Trophoblast cell (in vitro differentiated cells and primary cell): ENCODE measurements at regions not wholly inside any gene's neighbourhood (a gene's known extent, or its start where the extent isn't known, plus 50 kb on each side); places are given as distances from the start of the nearest gene placed in this dataset.
A peak's percentile ranks its signal among the peaks of the same experiment; 100 is the strongest.

Experiments
- DNase-seq, 2 donors: peaks; one replicate each; pipeline ENCODE4 v3.0.0-alpha.2; 2016
- H2AFZ ChIP-seq: 2 replicates; pipeline ENCODE4 v1.6.1; 2013; ENCODE audit warnings: low read length, moderate library complexity, mild to moderate bottlenecking; ENCODE audit not compliant: insufficient read depth, poor library complexity
- H2AK5ac ChIP-seq: 2 replicates; pipeline ENCODE4 v1.6.1; 2013; ENCODE audit warnings: mild to moderate bottlenecking, low read length
- H2BK120ac ChIP-seq: 2 replicates; pipeline ENCODE4 v1.6.1; 2013; ENCODE audit warnings: low read length, mild to moderate bottlenecking, moderate library complexity; ENCODE audit not compliant: insufficient read depth, poor library complexity
- H2BK12ac ChIP-seq: 2 replicates; pipeline ENCODE4 v1.6.1; 2013; ENCODE audit warnings: mild to moderate bottlenecking, low read length, moderate library complexity
- H2BK5ac ChIP-seq: 2 replicates; pipeline ENCODE4 v1.6.1; 2013; ENCODE audit warnings: low read length, low read depth, moderate library complexity, mild to moderate bottlenecking; ENCODE audit not compliant: poor library complexity
- H3K14ac ChIP-seq: 2 replicates; pipeline ENCODE4 v1.6.1; 2013; ENCODE audit warnings: mild to moderate bottlenecking, low read length
- H3K18ac ChIP-seq: 2 replicates; pipeline ENCODE4 v1.6.1; 2013; ENCODE audit warnings: mild to moderate bottlenecking, low read length
- H3K23ac ChIP-seq: 2 replicates; pipeline ENCODE4 v1.6.1; 2013; ENCODE audit warnings: low read length
- H3K27ac ChIP-seq: 2 replicates; pipeline ENCODE4 v1.5.1; 2013; ENCODE audit warnings: low read depth, mild to moderate bottlenecking, inconsistent platforms, low read length, moderate library complexity
- H3K27me3 ChIP-seq: 2 replicates; pipeline ENCODE4 v1.6.1; 2013; ENCODE audit warnings: inconsistent platforms, mild to moderate bottlenecking, low read length, moderate library complexity; ENCODE audit not compliant: insufficient read depth
- H3K36me3 ChIP-seq, 2 experiments: 1 replicate in 1 of 2; 2 replicates in 1 of 2; pipeline ENCODE4 v1.6.1; 2013; ENCODE audit warnings: low read length in 2 of 2, mild to moderate bottlenecking in 2 of 2, moderate library complexity in 1 of 2; ENCODE audit not compliant: insufficient read depth in 2 of 2, control insufficient read depth in 1 of 2
- H3K4ac ChIP-seq: 2 replicates; pipeline ENCODE4 v1.6.1; 2013; ENCODE audit warnings: low read depth, mild to moderate bottlenecking, low read length, moderate library complexity
- H3K4me1 ChIP-seq, 2 experiments: 1 replicate in 1 of 2; 2 replicates in 1 of 2; pipeline ENCODE4 v1.6.1; 2013; ENCODE audit warnings: low read length in 2 of 2, mild to moderate bottlenecking in 2 of 2, moderate library complexity in 1 of 2; ENCODE audit not compliant: insufficient read depth in 2 of 2, control insufficient read depth in 1 of 2
- H3K4me2 ChIP-seq: 2 replicates; pipeline ENCODE4 v1.6.1; 2013; ENCODE audit warnings: inconsistent platforms, mild to moderate bottlenecking, low read length, moderate library complexity
- H3K4me3 ChIP-seq: 2 replicates; pipeline ENCODE4 v1.5.1; 2013; ENCODE audit warnings: mild to moderate bottlenecking, low read depth, low read length, inconsistent platforms
- H3K79me1 ChIP-seq: one replicate; pipeline ENCODE4 v1.6.1; 2013; ENCODE audit warnings: low read length
- H3K79me2 ChIP-seq: 2 replicates; pipeline ENCODE4 v1.6.1; 2013; ENCODE audit warnings: low read length, mild to moderate bottlenecking; ENCODE audit not compliant: control insufficient read depth, insufficient read depth, poor library complexity
- H3K9ac ChIP-seq: 2 replicates; pipeline ENCODE4 v1.6.1; 2013; ENCODE audit warnings: mild to moderate bottlenecking, low read length
- H3K9me3 ChIP-seq: 2 replicates; pipeline ENCODE4 v1.6.1; 2013; ENCODE audit warnings: low read depth, mild to moderate bottlenecking, control low read depth, inconsistent platforms, low read length; ENCODE audit not compliant: insufficient read depth
- H4K12ac ChIP-seq: 2 replicates; pipeline ENCODE4 v1.6.1; 2013; ENCODE audit warnings: low read depth, mild to moderate bottlenecking, low read length, moderate library complexity
- H4K8ac ChIP-seq: 2 replicates; pipeline ENCODE4 v1.6.1; 2013; ENCODE audit warnings: low read depth, mild to moderate bottlenecking, low read length, moderate library complexity
- H4K91ac ChIP-seq: one replicate; pipeline ENCODE4 v1.6.1; 2013; ENCODE audit warnings: low read depth, mild to moderate bottlenecking, low read length, moderate library complexity
- WGBS: extraction: QIAGEN DNeasy Blood & Tissue Kit; methylation state at CpG from one replicate; pipeline ENCODE4 v1.1.7; 2013; ENCODE audit warnings: missing lambda C conversion rate; ENCODE audit not compliant: insufficient read length, insufficient coverage; ENCODE audit errors: extremely low coverage; 5-methylcytosine and 5-hydroxymethylcytosine counted together

DNA sequence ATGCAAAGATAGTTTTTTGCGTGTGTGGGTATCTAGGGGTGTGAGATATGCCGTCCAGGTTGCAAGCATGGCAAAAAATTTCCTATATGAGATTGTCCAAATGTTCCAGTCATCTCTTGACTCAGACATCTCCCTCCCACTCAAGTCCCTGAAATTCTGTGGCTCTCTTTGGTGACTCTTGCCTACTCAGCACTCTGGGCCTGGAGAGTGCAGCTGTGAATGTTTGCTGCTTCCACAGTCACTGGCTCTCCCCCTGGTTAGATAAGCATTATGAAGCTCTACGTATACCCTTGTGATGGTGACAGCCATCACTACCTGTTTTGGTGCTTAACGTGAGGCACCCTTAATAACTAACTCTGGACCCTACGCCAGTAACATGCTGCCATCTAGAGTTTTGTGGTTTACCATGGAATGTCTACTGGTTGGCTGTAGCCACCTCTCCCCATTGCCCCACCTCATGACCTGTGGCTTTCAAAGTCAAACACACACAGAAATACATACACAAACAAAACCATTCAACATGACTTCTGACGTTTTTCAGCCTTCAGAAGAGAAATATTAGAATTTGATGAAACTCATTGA, 621.9 kb upstream of the CITED2 start:
- Histone ChIP-seq H3K14ac (no peak overlapping the region), H3K23ac (no peak overlapping the region), H4K91ac (peak overlapping the region; percentile 39), H2AFZ (no peak overlapping the region), H4K8ac (no peak overlapping the region), H3K4me3 (no peak overlapping the region), H2BK12ac (peak overlapping the region; percentile 27), H3K27me3 (no peaks in the 10 kb centered on the region), H3K4me1 (no peaks in the 10 kb centered on the region), H2BK5ac (no peak overlapping the region), H3K36me3 (no peaks in the 10 kb centered on the region), H3K4me2 (no peak overlapping the region), H3K9me3 (no peaks in the 10 kb centered on the region), H3K18ac (no peak overlapping the region), H3K79me2 (no peaks in the 10 kb centered on the region), H4K12ac (no peak overlapping the region), H3K4ac (no peak overlapping the region), H3K9ac (no peak overlapping the region), H3K79me1 (peaks cover 6% of the 10 kb centered on the region), H3K27ac (no peak overlapping the region), H2AK5ac (no peak overlapping the region), H2BK120ac (peak overlapping the region; percentile 15)
- WGBS, result no CpG with 5 or more reads among the region's 6 CpGs
- peak in 1 of 2 donors; percentile 33 for DNase-seq

DNA sequence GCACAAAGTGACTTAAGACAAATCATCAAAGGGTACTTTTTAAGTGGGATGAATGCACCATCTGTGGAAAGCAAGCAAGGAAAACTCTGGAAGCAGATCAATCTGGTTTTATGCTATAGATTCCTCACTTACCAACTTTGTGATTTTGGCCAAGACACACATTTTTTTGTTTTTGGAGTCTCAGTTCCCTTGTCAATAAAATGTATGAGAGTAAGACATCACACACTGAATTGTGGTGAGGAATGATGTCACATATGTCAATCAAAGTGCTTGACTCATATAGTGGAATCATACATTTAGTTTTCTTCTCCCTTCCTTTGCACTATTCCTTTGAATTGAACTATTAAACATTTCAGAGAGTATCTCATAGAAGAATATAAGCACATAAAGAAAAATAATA, 620.5 kb upstream of the CITED2 start:
- Histone ChIP-seq H3K27ac (no peak overlapping the region), H2AFZ (no peak overlapping the region), H4K12ac (no peak overlapping the region), H3K79me1 (peaks cover 7% of the 10 kb centered on the region), H3K18ac (no peak overlapping the region), H3K79me2 (no peaks in the 10 kb centered on the region), H3K36me3 (no peaks in the 10 kb centered on the region), H2BK120ac (no peak overlapping the region), H2BK12ac (no peak overlapping the region), H3K4ac (no peak overlapping the region), H3K14ac (no peak overlapping the region), H2BK5ac (no peak overlapping the region), H3K23ac (no peak overlapping the region), H3K4me3 (no peak overlapping the region), H3K9ac (no peak overlapping the region), H4K8ac (no peak overlapping the region), H3K4me2 (no peak overlapping the region), H3K4me1 (peaks cover 0 to 2% of the 10 kb centered on the region in 2 experiments), H4K91ac (no peak overlapping the region), H3K27me3 (no peaks in the 10 kb centered on the region), H3K9me3 (no peaks in the 10 kb centered on the region), H2AK5ac (no peak overlapping the region)
- no peak for DNase-seq

DNA sequence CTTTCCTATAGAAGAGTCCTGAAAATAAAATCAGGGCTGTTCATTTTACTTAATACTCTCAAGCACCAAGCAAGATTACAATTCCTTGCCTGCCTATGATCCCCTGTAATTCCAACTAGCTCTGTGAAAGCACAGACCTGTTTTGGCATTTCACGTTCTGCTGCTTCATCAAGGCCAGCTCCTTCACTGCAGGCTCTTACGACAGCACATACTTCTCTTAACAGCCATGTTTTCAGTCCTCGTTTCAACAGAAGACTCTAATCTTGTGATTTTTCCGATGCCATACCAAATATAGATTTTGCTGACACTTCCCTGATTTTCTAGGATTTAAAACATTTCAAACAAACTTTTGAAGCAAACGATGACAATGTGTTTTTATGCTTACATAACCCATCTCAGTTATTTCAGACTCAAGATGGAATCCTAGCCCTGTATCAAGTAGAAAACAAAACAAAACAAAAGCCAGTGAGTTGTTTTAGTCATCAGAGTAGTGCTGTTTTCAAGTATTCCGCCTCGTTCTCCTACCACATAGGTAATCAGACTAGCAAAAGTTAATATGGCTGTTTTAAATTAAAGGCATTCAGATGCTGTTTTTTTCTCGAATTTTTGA, 616.5 kb upstream of the CITED2 start:
- Histone ChIP-seq H2AFZ (no peak overlapping the region), H3K79me1 (peaks cover 9% of the 10 kb centered on the region), H4K91ac (no peak overlapping the region), H3K4ac (no peak overlapping the region), H3K9ac (no peak overlapping the region), H3K4me2 (no peak overlapping the region), H3K9me3 (no peaks in the 10 kb centered on the region), H3K14ac (no peak overlapping the region), H3K27ac (peak overlapping the region; percentile 53), H3K18ac (no peak overlapping the region), H2BK120ac (no peak overlapping the region), H4K12ac (no peak overlapping the region), H3K36me3 (no peaks in the 10 kb centered on the region), H2BK12ac (no peak overlapping the region), H3K23ac (no peak overlapping the region), H2BK5ac (no peak overlapping the region), H2AK5ac (no peak overlapping the region), H3K27me3 (no peaks in the 10 kb centered on the region), H3K4me3 (no peak overlapping the region), H3K79me2 (no peaks in the 10 kb centered on the region), H3K4me1 (peaks cover 0 to 2% of the 10 kb centered on the region in 2 experiments), H4K8ac (no peak overlapping the region)
- DNase-seq, result peak; percentile 39 to 76
- no CpG with 5 or more reads among the region's 8 CpGs for WGBS

DNA sequence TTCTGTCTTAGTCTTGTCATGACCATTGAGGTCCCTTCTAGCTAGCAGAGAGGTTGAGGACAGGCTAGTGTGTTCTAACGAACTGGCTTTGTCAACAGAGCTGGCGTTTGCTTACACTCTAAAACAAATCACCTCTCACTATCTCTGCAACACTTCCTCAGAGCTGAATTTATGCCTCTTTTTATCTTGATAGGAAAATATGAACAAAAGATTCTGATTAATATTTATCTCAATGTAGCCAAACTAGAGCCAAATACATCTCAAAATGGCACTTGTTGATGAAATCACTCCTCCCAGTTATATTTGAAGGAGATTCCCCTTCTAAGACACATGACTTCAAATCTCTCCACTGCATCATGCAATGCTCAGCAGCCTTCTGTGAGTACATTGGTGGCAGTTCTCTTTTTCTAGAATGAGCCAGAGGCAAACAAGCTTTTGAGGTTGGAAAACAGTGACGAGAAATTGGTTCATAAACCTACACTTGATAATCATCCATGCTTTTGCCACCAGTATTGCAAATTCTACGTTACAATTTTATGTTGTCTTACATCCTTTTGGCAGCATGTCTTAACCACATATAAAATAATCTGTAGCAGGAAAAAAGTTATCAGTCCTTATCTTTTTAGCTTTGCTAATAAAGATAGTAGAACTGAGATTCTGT, 615.7 kb upstream of the CITED2 start:
- H3K79me1 ChIP-seq, result peaks cover 9% of the 10 kb centered on the region
- H2AK5ac ChIP-seq, result no peak overlapping the region
- H3K14ac ChIP-seq, result no peak overlapping the region
- no peak overlapping the region for H3K9ac ChIP-seq
- no peak overlapping the region for H3K23ac ChIP-seq
- no CpG with 5 or more reads among the region's 4 CpGs for WGBS
- H3K4ac ChIP-seq, result peak overlapping the region; percentile 69
- DNase-seq, result peak in 1 of 2 donors; percentile 35
- peaks cover 0 to 2% of the 10 kb centered on the region in 2 experiments for H3K4me1 ChIP-seq
- H3K4me3 ChIP-seq, result no peak overlapping the region
- H3K36me3 ChIP-seq, result no peaks in the 10 kb centered on the region
- no peak overlapping the region for H3K27ac ChIP-seq
- no peaks in the 10 kb centered on the region for H3K27me3 ChIP-seq
- peak overlapping the region; percentile 50 for H2BK12ac ChIP-seq
- peak overlapping the region; percentile 28 for H4K91ac ChIP-seq
- no peaks in the 10 kb centered on the region for H3K79me2 ChIP-seq
- no peak overlapping the region for H2AFZ ChIP-seq
- H3K4me2 ChIP-seq, result no peak overlapping the region
- no peak overlapping the region for H3K18ac ChIP-seq
- no peaks in the 10 kb centered on the region for H3K9me3 ChIP-seq
- no peak overlapping the region for H4K8ac ChIP-seq
- no peak overlapping the region for H2BK5ac ChIP-seq
- H4K12ac ChIP-seq, result no peak overlapping the region
- peak overlapping the region; percentile 11 for H2BK120ac ChIP-seq
